ENCODE measurements at regions not wholly inside any gene's neighbourhood (a gene's known extent, or its start where the extent isn't known, plus 50 kb on each side); places are given as distances from the start of the nearest gene placed in this dataset.

DNA sequence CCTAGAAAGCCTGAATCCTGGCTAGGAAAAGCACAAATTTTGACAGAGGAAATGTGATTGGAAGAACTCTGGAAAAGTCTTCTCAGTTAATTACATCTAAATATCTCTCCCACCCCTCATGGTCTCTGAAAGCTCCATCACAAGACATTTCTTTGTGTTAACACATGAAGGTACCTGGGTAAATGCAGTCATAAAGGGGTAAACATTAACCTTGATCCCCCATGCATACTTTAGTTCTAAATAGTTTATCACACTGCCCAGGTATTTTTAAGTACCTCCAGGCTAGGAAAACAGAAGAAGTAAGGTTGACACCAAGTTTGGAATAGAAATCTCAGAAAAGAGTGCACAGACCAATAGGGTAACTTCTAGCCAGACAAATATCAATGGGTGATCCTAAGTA, 334.5 kb downstream of the PIK3R1 start:
- no peak overlapping the region for H3K27ac ChIP-seq
- no peak overlapping the region for H3K9ac ChIP-seq
- H3K27me3 ChIP-seq = no peaks in the 10 kb centered on the region
- no peaks in the 10 kb centered on the region for H3K36me3 ChIP-seq
- H3K4me3 ChIP-seq = no peak overlapping the region
- H3K9me3 ChIP-seq = no peaks in the 10 kb centered on the region
- TF ChIP-seq Cebpa-rat (IDR thresholded peaks at IDR 0.05) = no peak
- H3K4me1 ChIP-seq = 0 out of 2 replicates have a peak, but pooled peaks cover under 1% of the 10 kb centered on the region
- no peak overlapping the region for H3K4me2 ChIP-seq
- no peaks in the 10 kb centered on the region for H4K20me1 ChIP-seq

DNA sequence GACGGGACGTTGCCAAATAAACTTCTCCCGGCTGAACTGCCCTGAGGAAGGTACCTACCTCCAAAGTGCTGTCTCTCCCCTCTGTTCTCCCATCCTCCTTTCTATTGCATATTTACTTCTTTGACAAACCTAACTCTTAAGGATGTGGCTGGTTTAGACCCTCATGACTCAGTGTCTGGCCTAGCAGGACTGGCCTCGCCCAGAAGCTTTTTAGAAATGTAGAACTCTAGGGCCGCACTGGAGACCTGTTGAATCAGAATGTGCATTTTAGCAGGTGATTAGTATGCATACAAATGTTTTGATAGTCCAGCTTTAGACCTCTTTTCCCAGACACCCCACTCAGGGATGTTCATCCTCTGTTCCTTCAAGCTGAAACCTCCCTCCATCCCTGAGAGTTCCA, 335.9 kb downstream of the PIK3R1 start:
- no peaks in the 10 kb centered on the region for H4K20me1 ChIP-seq
- H3K9ac ChIP-seq = no peak overlapping the region
- H3K9me3 ChIP-seq = no peaks in the 10 kb centered on the region; the same call in 1 of the 2 replicates
- TF ChIP-seq Cebpa-rat (IDR thresholded peaks at IDR 0.05) = no peak
- no peak overlapping the region for H3K27ac ChIP-seq
- no peak overlapping the region for H3K4me2 ChIP-seq
- H3K4me1 ChIP-seq = peaks cover 12% of the 10 kb centered on the region
- H3K27me3 ChIP-seq = no peaks in the 10 kb centered on the region
- no peak overlapping the region for H3K4me3 ChIP-seq
- H3K36me3 ChIP-seq = no peaks in the 10 kb centered on the region

DNA sequence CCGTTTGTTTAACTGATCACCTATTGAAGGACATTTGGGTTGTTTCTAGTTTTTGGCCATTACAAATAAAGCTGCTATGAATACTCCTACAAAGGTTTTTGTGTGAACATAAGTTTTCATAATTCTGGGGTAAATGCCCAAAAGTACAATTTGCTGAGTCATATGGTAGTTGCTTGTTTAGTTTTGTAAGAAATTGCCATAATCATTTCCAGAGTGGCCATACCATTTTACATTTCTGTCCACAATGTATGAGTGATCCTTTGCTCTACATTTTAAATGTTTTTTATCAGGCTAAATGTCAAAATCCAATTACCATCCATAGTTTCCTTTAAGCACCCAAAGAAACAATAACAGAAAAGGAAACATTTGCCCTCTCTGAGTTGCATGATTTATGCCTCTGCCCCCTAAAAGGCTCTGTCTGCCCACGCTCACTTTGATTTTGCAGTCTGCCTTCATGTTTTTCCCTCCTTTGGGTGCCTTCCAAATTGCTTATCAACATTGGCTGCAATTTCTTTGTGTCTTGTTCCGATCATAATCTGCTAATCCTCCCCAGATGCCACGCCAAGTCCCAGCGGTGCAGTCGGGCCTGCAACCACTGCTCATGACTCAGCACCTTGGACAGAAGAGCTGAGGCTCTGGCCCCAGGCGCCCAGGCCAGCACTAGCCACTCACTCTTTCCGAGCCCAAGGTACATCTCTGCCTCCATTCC, 339.2 kb downstream of the PIK3R1 start:
- H3K27ac ChIP-seq = no peak overlapping the region
- TF ChIP-seq Cebpa-rat (IDR thresholded peaks at IDR 0.05) = no peak

DNA sequence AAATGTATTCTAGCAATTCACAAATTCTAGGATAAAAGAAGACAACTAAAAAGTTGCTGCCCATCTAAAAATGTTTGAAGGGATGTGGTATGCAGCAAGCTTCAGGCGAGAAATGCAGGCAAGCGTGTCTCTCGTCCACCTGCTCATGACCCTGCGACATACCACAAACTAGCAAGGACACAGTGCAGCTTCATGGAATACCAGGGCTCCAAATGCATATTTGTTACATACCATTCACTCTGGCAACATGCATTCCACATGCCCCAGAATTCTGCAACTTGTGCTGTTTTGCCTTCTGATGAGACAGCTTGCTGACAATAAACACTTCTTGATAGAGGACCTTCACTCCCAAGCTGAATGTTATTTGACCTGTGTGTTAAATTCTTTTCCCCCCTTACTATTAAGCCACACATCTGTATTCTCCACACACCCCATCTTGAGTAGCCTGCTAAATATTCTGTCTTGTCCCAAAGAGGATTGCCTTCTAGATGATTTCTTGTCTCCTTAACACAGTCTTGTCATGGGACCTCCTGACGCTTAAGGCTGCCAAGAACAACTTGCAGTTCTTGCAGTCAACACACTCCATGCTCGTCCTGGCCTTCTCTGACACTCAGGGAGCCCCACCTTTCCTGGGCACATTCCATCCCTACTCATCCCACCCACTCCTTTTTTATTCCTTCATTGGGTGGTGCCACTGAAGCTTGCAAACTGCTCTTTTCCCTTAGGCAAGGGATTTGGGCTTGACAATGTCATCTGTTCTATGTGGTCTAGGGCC, 340.5 kb downstream of the PIK3R1 start:
- Histone ChIP-seq H4K20me1 (no peaks in the 10 kb centered on the region), H3K27me3 (no peaks in the 10 kb centered on the region), H3K27ac (no peak overlapping the region), H3K9ac (no peak overlapping the region), H3K4me2 (peak overlapping the region; percentile 44), H3K4me1 (peaks cover 12% of the 10 kb centered on the region), H3K36me3 (no peaks in the 10 kb centered on the region), H3K9me3 (peaks cover 20% of the 10 kb centered on the region), H3K4me3 (no peak overlapping the region)
- no peak for TF ChIP-seq Cebpa-rat (IDR thresholded peaks at IDR 0.05)

More for the DNA sequence above, 339.2 kb downstream of the PIK3R1 start:
- Histone ChIP-seq H3K4me2 (no peak overlapping the region), H3K9ac (no peak overlapping the region), H3K4me1 (peaks cover 12% of the 10 kb centered on the region), H3K36me3 (no peaks in the 10 kb centered on the region), H3K27me3 (no peaks in the 10 kb centered on the region), H3K9me3 (peaks cover 20% of the 10 kb centered on the region), H4K20me1 (no peaks in the 10 kb centered on the region), H3K4me3 (no peak overlapping the region)

DNA sequence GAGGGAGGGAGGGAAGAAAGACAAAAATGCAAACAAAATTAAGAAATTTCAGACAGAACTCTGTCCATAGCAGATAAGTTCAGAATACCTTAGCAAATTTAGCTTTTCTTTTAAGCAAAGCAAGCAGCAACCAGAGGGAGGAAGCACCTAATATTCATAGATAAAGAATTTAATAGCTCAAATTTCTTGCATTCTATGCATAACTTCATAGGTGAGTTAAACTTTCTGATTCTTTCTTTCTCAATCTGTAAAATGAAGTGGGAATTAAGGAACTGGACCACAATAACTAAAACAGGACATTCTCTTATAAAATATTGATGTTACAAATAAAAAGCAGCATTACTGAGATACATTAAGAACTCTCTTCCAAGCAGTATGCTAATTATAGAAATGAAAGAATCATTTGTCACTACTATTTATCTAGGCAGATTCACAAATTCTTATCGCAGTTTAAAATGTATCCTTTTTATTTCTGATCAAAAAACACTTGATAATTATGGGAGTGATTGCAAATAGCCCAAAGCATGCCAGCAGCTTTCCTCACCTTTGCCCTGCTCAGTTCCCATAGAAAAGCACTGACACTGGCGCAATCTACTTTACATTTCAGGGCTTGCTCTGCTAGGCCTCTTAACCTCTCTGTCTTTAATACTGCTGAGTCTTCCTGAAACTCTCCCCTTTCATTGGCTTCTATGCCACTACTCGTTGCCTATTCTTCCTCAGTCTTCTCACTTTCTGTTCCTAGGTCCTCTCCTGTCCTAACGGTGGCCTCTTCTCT, 341.8 kb downstream of the PIK3R1 start:
- Histone ChIP-seq H3K4me3 (no peak overlapping the region), H3K9ac (no peak overlapping the region), H3K27ac (no peak overlapping the region), H3K4me1 (peaks cover 18% of the 10 kb centered on the region), H4K20me1 (no peaks in the 10 kb centered on the region), H3K9me3 (peaks cover 20% of the 10 kb centered on the region), H3K27me3 (no peaks in the 10 kb centered on the region), H3K4me2 (no peak overlapping the region), H3K36me3 (no peaks in the 10 kb centered on the region)
- no peak for TF ChIP-seq Cebpa-rat (IDR thresholded peaks at IDR 0.05)

DNA sequence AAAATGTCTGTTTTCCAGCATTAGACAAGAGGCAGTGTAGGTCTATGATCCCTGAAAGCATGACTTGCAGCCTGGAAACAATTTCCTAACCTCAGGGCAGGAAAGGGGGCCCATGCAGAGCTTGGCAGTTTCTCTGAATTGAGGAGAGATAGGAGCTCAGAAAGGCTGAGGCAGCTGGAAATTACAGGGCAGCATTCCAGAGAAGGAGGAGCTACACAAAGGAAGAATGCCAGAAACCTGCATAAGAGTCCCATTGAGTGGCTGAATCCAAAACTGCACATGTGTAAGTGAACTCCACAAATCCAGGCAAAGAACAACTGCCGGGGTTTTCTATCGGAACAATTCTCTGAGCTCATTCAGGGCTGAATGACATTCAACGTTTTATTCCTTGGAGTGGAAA, 346.8 kb downstream of the PIK3R1 start:
- no peaks in the 10 kb centered on the region for H3K27me3 ChIP-seq
- TF ChIP-seq Cebpa-rat (IDR thresholded peaks at IDR 0.05) = no peak
- H3K4me3 ChIP-seq = no peak overlapping the region
- no peak overlapping the region for H3K9ac ChIP-seq
- H4K20me1 ChIP-seq = no peaks in the 10 kb centered on the region
- 0 out of 2 replicates have a peak overlapping the region, but pooled peaks have one; percentile 3 for H3K4me2 ChIP-seq
- H3K36me3 ChIP-seq = no peaks in the 10 kb centered on the region
- H3K9me3 ChIP-seq = peaks cover 31% of the 10 kb centered on the region
- no peak overlapping the region for H3K27ac ChIP-seq
- H3K4me1 ChIP-seq = peaks cover 21% of the 10 kb centered on the region

DNA sequence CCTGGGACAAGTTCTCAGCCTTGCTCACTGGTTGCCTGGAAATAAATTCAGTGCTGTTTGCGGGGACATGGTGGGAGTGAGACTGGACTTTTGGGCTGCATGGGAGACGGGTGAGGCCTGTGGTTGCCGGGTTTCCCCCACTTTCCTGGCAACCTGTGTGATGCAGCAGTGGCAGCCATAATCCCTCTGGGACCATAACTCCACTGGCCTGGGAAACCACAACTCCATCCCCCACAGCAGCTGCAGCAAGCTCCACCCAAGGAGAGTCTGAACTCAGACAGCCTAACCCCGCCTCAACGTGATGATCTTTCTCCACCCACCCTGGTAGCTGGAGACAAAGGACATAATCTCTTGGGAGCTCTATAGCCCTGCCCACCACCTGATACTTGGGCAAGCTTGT, 349.9 kb downstream of the PIK3R1 start:
- no peaks in the 10 kb centered on the region for H4K20me1 ChIP-seq
- H3K9ac ChIP-seq = no peak overlapping the region
- peak overlapping the region; percentile 80 for H3K4me2 ChIP-seq
- H3K27ac ChIP-seq = peak overlapping the region; percentile 42; the same call in 1 of the 2 replicates
- no peaks in the 10 kb centered on the region for H3K27me3 ChIP-seq
- no peak for TF ChIP-seq Cebpa-rat (IDR thresholded peaks at IDR 0.05)
- peaks cover 11% of the 10 kb centered on the region; the same call in 1 of the 2 replicates for H3K9me3 ChIP-seq
- peaks cover 21% of the 10 kb centered on the region for H3K4me1 ChIP-seq
- H3K4me3 ChIP-seq = 0 out of 2 replicates have a peak overlapping the region, but pooled peaks have one; percentile 30
- H3K36me3 ChIP-seq = no peaks in the 10 kb centered on the region

DNA sequence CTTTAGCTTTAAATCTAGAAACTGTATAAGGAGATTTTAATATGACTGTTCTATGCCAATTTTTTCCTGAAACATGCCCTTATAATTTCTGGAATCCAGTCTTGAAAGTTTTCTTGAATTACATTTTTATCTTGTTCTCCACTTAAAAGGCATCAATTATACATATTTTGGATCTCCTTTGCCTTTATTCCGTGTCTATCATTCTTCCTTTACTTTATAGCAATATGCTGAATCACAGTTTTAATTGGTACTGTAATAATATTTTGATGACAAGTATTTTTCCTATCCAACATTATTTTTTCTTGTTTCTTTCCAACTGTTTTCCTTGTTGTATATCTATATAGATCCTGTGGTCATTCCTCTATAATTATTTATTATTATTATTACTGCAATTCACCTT, 361.2 kb downstream of the PIK3R1 start:
- Histone ChIP-seq H3K9me3 (peaks cover 11% of the 10 kb centered on the region; the same call in 1 of the 2 replicates), H3K9ac (no peak overlapping the region), H3K4me2 (no peak overlapping the region), H3K27me3 (no peaks in the 10 kb centered on the region), H3K4me1 (no peaks in the 10 kb centered on the region), H3K27ac (no peak overlapping the region), H3K36me3 (no peaks in the 10 kb centered on the region), H4K20me1 (no peaks in the 10 kb centered on the region), H3K4me3 (no peak overlapping the region)
- no peak for TF ChIP-seq Cebpa-rat (IDR thresholded peaks at IDR 0.05)

DNA sequence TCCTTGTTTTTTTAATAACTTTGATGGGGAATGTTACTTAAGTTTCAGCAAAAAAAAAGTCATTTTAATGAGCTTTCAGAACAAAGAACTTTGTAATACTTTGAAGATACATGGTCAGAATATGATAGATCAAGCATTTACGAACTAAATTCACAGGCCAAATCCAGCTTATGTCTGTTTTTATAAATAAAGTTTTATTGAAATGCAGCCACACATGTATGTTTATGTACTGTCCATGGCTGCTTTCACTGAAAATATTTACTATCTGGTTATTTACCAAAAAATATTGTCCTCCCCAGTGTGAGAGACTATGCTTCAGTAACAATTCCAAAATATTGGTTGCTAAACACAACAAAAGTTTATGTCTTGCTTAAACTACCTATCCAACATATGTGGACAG, 366.7 kb downstream of the PIK3R1 start:
- no peaks in the 10 kb centered on the region for H3K27me3 ChIP-seq
- no peaks in the 10 kb centered on the region for H3K36me3 ChIP-seq
- peaks cover 4% of the 10 kb centered on the region; the same call in 1 of the 2 replicates for H3K9me3 ChIP-seq
- no peak for TF ChIP-seq Cebpa-rat (IDR thresholded peaks at IDR 0.05)
- no peak overlapping the region for H3K4me2 ChIP-seq
- H3K27ac ChIP-seq = no peak overlapping the region
- H3K9ac ChIP-seq = no peak overlapping the region
- H3K4me1 ChIP-seq = no peaks in the 10 kb centered on the region
- no peaks in the 10 kb centered on the region for H4K20me1 ChIP-seq
- H3K4me3 ChIP-seq = no peak overlapping the region
